KMS-11 (cell line): ENCODE measurements at regions not wholly inside any gene's neighbourhood (a gene's known extent, or its start where the extent isn't known, plus 50 kb on each side); places are given as distances from the start of the nearest gene placed in this dataset.

Source experiments
- H2AFZ ChIP-seq: fragments of 200-600 bp; sonication (generic); 2 replicates; pipeline ENCODE4 v1.6.1; 2016; ENCODE audit warnings: antibody characterized with exemption, mixed run types, low read depth
- H3K27ac ChIP-seq: fragments of 200-600 bp; sonication (generic); 2 replicates; pipeline ENCODE4 v1.6.1; 2016; ENCODE audit warnings: mild to moderate bottlenecking, mixed run types
- H3K27me3 ChIP-seq: fragments of 200-600 bp; sonication (generic); 2 replicates; pipeline ENCODE4 v1.6.1; 2017; ENCODE audit warnings: mild to moderate bottlenecking, low read depth, mixed run types, moderate library complexity; ENCODE audit not compliant: insufficient read depth
- H3K36me3 ChIP-seq: fragments of 200-600 bp; sonication (generic); 2 replicates; pipeline ENCODE4 v1.6.1; 2017; ENCODE audit warnings: mild to moderate bottlenecking, mixed run types; ENCODE audit not compliant: insufficient read depth
- H3K4me1 ChIP-seq: fragments of 200-600 bp; sonication (generic); 2 replicates; pipeline ENCODE4 v1.6.1; 2016; ENCODE audit warnings: mild to moderate bottlenecking, low read depth, mixed run types; ENCODE audit not compliant: poor library complexity, severe bottlenecking
- H3K4me2 ChIP-seq: fragments of 200-600 bp; sonication (generic); 2 replicates; pipeline ENCODE4 v1.7.0; 2016; ENCODE audit warnings: mild to moderate bottlenecking, mixed run types
- H3K4me3 ChIP-seq: fragments of 200-600 bp; sonication (generic); IDR thresholded peaks from 2 replicates; pipeline ENCODE4 v1.6.1; 2017; ENCODE audit warnings: low read depth, low read length, mixed read lengths; ENCODE audit not compliant: insufficient read depth
- H3K79me2 ChIP-seq: fragments of 200-600 bp; sonication (generic); 2 replicates; pipeline ENCODE4 v1.6.1; 2016; ENCODE audit warnings: low read depth, mixed run types; ENCODE audit not compliant: insufficient read depth
- H3K9ac ChIP-seq: fragments of 200-600 bp; sonication (generic); 2 replicates; pipeline ENCODE4 v1.6.1; 2016; ENCODE audit warnings: mild to moderate bottlenecking, mixed run types
- H4K20me1 ChIP-seq: fragments of 200-600 bp; sonication (generic); 2 replicates; pipeline ENCODE4 v1.6.1; 2016; ENCODE audit warnings: mild to moderate bottlenecking, mixed run types; ENCODE audit not compliant: insufficient read depth
- CTCF ChIP-seq: fragments of 200-600 bp; sonication (generic); conservative IDR thresholded peaks from 2 replicates; pipeline ENCODE4 v1.6.1; 2017; ENCODE audit warnings: low read depth, mild to moderate bottlenecking, antibody characterized with exemption, low read length, moderate library complexity, mixed read lengths

GRCh38 chr5:91235271-91235694 lies 147.8 kb downstream of the ARRDC3 start:
- Histone ChIP-seq H3K27me3 (no peaks in the 10 kb centered on the region), H3K36me3 (no peaks in the 10 kb centered on the region), H3K4me1 (no peaks in the 10 kb centered on the region), H3K9ac (no peak overlapping the region), H3K4me2 (no peak overlapping the region), H3K27ac (no peak overlapping the region), H3K79me2 (no peaks in the 10 kb centered on the region), H4K20me1 (no peaks in the 10 kb centered on the region), H2AFZ (no peak overlapping the region), H3K4me3 (no peak overlapping the region)
- TF ChIP-seq CTCF = no peak

DNA sequence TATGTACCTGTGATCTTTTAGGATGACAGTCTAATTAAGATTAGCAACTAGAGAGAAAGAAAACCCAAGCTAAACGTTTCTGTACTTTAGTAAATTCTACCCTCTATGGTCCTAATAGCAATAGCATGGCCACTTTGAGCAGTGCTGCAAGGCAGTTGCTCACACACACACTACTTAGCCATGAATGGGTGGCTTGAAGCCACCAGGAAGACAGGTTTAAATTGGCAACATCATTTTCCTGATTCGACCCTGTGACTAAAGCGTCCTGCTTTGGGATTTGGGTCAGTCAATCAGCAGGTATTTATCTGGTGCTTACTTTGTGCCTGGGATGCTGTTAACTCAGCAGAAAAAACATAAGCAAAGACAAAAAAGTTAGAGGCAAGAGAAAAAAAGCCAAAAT lies 150.6 kb downstream of the ARRDC3 start:
- Histone ChIP-seq H3K4me3 (no peak overlapping the region), H3K27ac (no peak overlapping the region), H2AFZ (no peak overlapping the region), H3K4me1 (no peaks in the 10 kb centered on the region), H3K9ac (no peak overlapping the region), H3K79me2 (no peaks in the 10 kb centered on the region), H3K4me2 (no peak overlapping the region), H4K20me1 (no peaks in the 10 kb centered on the region), H3K36me3 (no peaks in the 10 kb centered on the region), H3K27me3 (no peaks in the 10 kb centered on the region)
- TF ChIP-seq CTCF = no peak

- H3K27ac ChIP-seq = no peak overlapping the region
- no peak overlapping the region for H3K4me3 ChIP-seq
- no peak overlapping the region for H2AFZ ChIP-seq
- no peak overlapping the region for H3K4me2 ChIP-seq
- H3K79me2 ChIP-seq = no peaks in the 10 kb centered on the region
- no peak overlapping the region for H3K9ac ChIP-seq
- no peaks in the 10 kb centered on the region for H4K20me1 ChIP-seq
- TF ChIP-seq CTCF = no peak
- H3K4me1 ChIP-seq = peaks cover 23% of the 10 kb centered on the region
- H3K27me3 ChIP-seq = no peaks in the 10 kb centered on the region
- H3K36me3 ChIP-seq = no peaks in the 10 kb centered on the region
Measured at GRCh38 chr5:91229031-91229727, 153.9 kb downstream of the ARRDC3 start.

- no peaks in the 10 kb centered on the region for H3K36me3 ChIP-seq
- H3K27me3 ChIP-seq = no peaks in the 10 kb centered on the region
- H3K79me2 ChIP-seq = no peaks in the 10 kb centered on the region
- H4K20me1 ChIP-seq = no peaks in the 10 kb centered on the region
- no peak for TF ChIP-seq CTCF
- H3K4me1 ChIP-seq = peaks cover 24% of the 10 kb centered on the region
- no peak overlapping the region for H2AFZ ChIP-seq
- no peak overlapping the region for H3K4me3 ChIP-seq
- no peak overlapping the region for H3K9ac ChIP-seq
- H3K4me2 ChIP-seq = no peak overlapping the region
- no peak overlapping the region for H3K27ac ChIP-seq
Measured at GRCh38 chr5:91228188-91228587, 154.9 kb downstream of the ARRDC3 start.
